22Rv1 (cell line): ENCODE measurements at regions not wholly inside any gene's neighbourhood (a gene's known extent, or its start where the extent isn't known, plus 50 kb on each side); places are given as distances from the start of the nearest gene placed in this dataset.

Experiments
- ZFX ChIP-seq: fragments of 450-650 bp; IDR thresholded peaks from 2 replicates; pipeline ENCODE4 v1.6.1; 2017; ENCODE audit warnings: antibody characterized with exemption, borderline replicate concordance
- TF ChIP-seq, protein P1 (sequence below): fragments of 450-650 bp; IDR thresholded peaks from 2 replicates; pipeline ENCODE4 v1.5.1; 2017; ENCODE audit warnings: mild to moderate bottlenecking

DNA sequence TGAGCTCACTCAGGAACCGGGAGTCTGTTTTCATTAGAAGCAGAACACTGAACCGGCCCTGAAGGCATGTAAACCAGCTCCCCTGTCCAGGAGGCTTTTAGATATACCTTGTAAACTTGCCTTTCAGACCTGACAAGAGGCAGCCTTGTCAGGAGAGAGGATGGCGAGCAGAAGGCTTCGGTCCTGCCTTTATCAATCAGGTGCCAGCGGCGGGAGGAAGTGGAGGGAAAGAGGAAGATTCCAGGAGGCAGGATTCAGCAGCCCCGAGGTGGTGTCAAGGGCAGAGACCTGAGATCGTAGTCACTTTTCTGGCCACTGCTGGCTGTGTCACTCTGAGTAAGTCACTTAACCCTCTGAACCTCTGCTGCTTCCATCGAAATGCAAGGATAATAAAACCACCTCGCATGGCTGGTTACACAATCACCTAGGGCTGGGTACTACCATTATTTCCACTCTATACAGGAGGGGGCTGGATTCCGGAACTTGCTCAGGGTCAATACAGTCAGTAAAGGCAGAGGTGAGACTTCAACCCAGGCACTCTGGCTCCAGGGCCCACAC is 181.0 kb downstream of the CHST1 start:
- TF ChIP-seq, protein P1, sequence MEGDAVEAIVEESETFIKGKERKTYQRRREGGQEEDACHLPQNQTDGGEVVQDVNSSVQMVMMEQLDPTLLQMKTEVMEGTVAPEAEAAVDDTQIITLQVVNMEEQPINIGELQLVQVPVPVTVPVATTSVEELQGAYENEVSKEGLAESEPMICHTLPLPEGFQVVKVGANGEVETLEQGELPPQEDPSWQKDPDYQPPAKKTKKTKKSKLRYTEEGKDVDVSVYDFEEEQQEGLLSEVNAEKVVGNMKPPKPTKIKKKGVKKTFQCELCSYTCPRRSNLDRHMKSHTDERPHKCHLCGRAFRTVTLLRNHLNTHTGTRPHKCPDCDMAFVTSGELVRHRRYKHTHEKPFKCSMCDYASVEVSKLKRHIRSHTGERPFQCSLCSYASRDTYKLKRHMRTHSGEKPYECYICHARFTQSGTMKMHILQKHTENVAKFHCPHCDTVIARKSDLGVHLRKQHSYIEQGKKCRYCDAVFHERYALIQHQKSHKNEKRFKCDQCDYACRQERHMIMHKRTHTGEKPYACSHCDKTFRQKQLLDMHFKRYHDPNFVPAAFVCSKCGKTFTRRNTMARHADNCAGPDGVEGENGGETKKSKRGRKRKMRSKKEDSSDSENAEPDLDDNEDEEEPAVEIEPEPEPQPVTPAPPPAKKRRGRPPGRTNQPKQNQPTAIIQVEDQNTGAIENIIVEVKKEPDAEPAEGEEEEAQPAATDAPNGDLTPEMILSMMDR: no peak
- TF ChIP-seq ZFX: no peak
